Trophoblast cell (in vitro differentiated cells and primary cell): ENCODE measurements at regions not wholly inside any gene's neighbourhood (a gene's known extent, or its start where the extent isn't known, plus 50 kb on each side); places are given as distances from the start of the nearest gene placed in this dataset.

ENCODE experiments used
- DNase-seq, 2 donors: peaks; one replicate each; pipeline ENCODE4 v3.0.0-alpha.2; 2016
- H2AFZ ChIP-seq: 2 replicates; pipeline ENCODE4 v1.6.1; 2013; ENCODE audit warnings: low read length, moderate library complexity, mild to moderate bottlenecking; ENCODE audit not compliant: insufficient read depth, poor library complexity
- H2AK5ac ChIP-seq: 2 replicates; pipeline ENCODE4 v1.6.1; 2013; ENCODE audit warnings: mild to moderate bottlenecking, low read length
- H2BK120ac ChIP-seq: 2 replicates; pipeline ENCODE4 v1.6.1; 2013; ENCODE audit warnings: low read length, mild to moderate bottlenecking, moderate library complexity; ENCODE audit not compliant: insufficient read depth, poor library complexity
- H2BK12ac ChIP-seq: 2 replicates; pipeline ENCODE4 v1.6.1; 2013; ENCODE audit warnings: mild to moderate bottlenecking, low read length, moderate library complexity
- H2BK5ac ChIP-seq: 2 replicates; pipeline ENCODE4 v1.6.1; 2013; ENCODE audit warnings: low read length, low read depth, moderate library complexity, mild to moderate bottlenecking; ENCODE audit not compliant: poor library complexity
- H3K14ac ChIP-seq: 2 replicates; pipeline ENCODE4 v1.6.1; 2013; ENCODE audit warnings: mild to moderate bottlenecking, low read length
- H3K18ac ChIP-seq: 2 replicates; pipeline ENCODE4 v1.6.1; 2013; ENCODE audit warnings: mild to moderate bottlenecking, low read length
- H3K23ac ChIP-seq: 2 replicates; pipeline ENCODE4 v1.6.1; 2013; ENCODE audit warnings: low read length
- H3K27ac ChIP-seq: 2 replicates; pipeline ENCODE4 v1.5.1; 2013; ENCODE audit warnings: low read depth, mild to moderate bottlenecking, inconsistent platforms, low read length, moderate library complexity
- H3K27me3 ChIP-seq: 2 replicates; pipeline ENCODE4 v1.6.1; 2013; ENCODE audit warnings: inconsistent platforms, mild to moderate bottlenecking, low read length, moderate library complexity; ENCODE audit not compliant: insufficient read depth
- H3K36me3 ChIP-seq, 2 experiments: 1 replicate in 1 of 2; 2 replicates in 1 of 2; pipeline ENCODE4 v1.6.1; 2013; ENCODE audit warnings: low read length in 2 of 2, mild to moderate bottlenecking in 2 of 2, moderate library complexity in 1 of 2; ENCODE audit not compliant: insufficient read depth in 2 of 2, control insufficient read depth in 1 of 2
- H3K4ac ChIP-seq: 2 replicates; pipeline ENCODE4 v1.6.1; 2013; ENCODE audit warnings: low read depth, mild to moderate bottlenecking, low read length, moderate library complexity
- H3K4me1 ChIP-seq, 2 experiments: 1 replicate in 1 of 2; 2 replicates in 1 of 2; pipeline ENCODE4 v1.6.1; 2013; ENCODE audit warnings: low read length in 2 of 2, mild to moderate bottlenecking in 2 of 2, moderate library complexity in 1 of 2; ENCODE audit not compliant: insufficient read depth in 2 of 2, control insufficient read depth in 1 of 2
- H3K4me2 ChIP-seq: 2 replicates; pipeline ENCODE4 v1.6.1; 2013; ENCODE audit warnings: inconsistent platforms, mild to moderate bottlenecking, low read length, moderate library complexity
- H3K4me3 ChIP-seq: 2 replicates; pipeline ENCODE4 v1.5.1; 2013; ENCODE audit warnings: mild to moderate bottlenecking, low read depth, low read length, inconsistent platforms
- H3K79me1 ChIP-seq: one replicate; pipeline ENCODE4 v1.6.1; 2013; ENCODE audit warnings: low read length
- H3K79me2 ChIP-seq: 2 replicates; pipeline ENCODE4 v1.6.1; 2013; ENCODE audit warnings: low read length, mild to moderate bottlenecking; ENCODE audit not compliant: control insufficient read depth, insufficient read depth, poor library complexity
- H3K9ac ChIP-seq: 2 replicates; pipeline ENCODE4 v1.6.1; 2013; ENCODE audit warnings: mild to moderate bottlenecking, low read length
- H3K9me3 ChIP-seq: 2 replicates; pipeline ENCODE4 v1.6.1; 2013; ENCODE audit warnings: low read depth, mild to moderate bottlenecking, control low read depth, inconsistent platforms, low read length; ENCODE audit not compliant: insufficient read depth
- H4K12ac ChIP-seq: 2 replicates; pipeline ENCODE4 v1.6.1; 2013; ENCODE audit warnings: low read depth, mild to moderate bottlenecking, low read length, moderate library complexity
- H4K8ac ChIP-seq: 2 replicates; pipeline ENCODE4 v1.6.1; 2013; ENCODE audit warnings: low read depth, mild to moderate bottlenecking, low read length, moderate library complexity
- H4K91ac ChIP-seq: one replicate; pipeline ENCODE4 v1.6.1; 2013; ENCODE audit warnings: low read depth, mild to moderate bottlenecking, low read length, moderate library complexity
- WGBS: extraction: QIAGEN DNeasy Blood & Tissue Kit; methylation state at CpG from one replicate; pipeline ENCODE4 v1.1.7; 2013; ENCODE audit warnings: missing lambda C conversion rate; ENCODE audit not compliant: insufficient read length, insufficient coverage; ENCODE audit errors: extremely low coverage; 5-methylcytosine and 5-hydroxymethylcytosine counted together

- Histone ChIP-seq H3K79me2 (no peaks in the 10 kb centered on the region), H3K9me3 (no peaks in the 10 kb centered on the region), H3K4me1 (no peaks in the 10 kb centered on the region), H3K79me1 (no peaks in the 10 kb centered on the region), H3K18ac (no peak overlapping the region), H4K8ac (no peak overlapping the region), H3K4me3 (no peak overlapping the region), H2AK5ac (no peak overlapping the region), H2BK12ac (no peak overlapping the region), H3K9ac (no peak overlapping the region), H4K91ac (no peak overlapping the region), H3K27ac (no peak overlapping the region), H3K36me3 (no peaks in the 10 kb centered on the region), H3K23ac (no peak overlapping the region), H2BK120ac (no peak overlapping the region), H2AFZ (no peak overlapping the region), H3K4me2 (no peak overlapping the region), H4K12ac (no peak overlapping the region), H3K4ac (no peak overlapping the region), H3K14ac (no peak overlapping the region), H2BK5ac (no peak overlapping the region), H3K27me3 (no peaks in the 10 kb centered on the region)
- no CpG with 5 or more reads among the region's 1 CpG for WGBS
- DNase-seq, result no peak
Observed at GRCh38 chr1:219083631-219084030, 90.0 kb upstream of the LYPLAL1 start.

GRCh38 chr1:219085082-219085481 lies 88.6 kb upstream of the LYPLAL1 start:
- Histone ChIP-seq H4K12ac (no peak overlapping the region), H3K18ac (no peak overlapping the region), H3K14ac (no peak overlapping the region), H2BK5ac (no peak overlapping the region), H2BK120ac (no peak overlapping the region), H2BK12ac (no peak overlapping the region), H3K23ac (no peak overlapping the region), H4K8ac (no peak overlapping the region), H3K4me3 (no peak overlapping the region), H3K9ac (no peak overlapping the region), H3K9me3 (peaks cover 2% of the 10 kb centered on the region), H3K27ac (no peak overlapping the region), H3K4ac (no peak overlapping the region), H3K79me2 (no peaks in the 10 kb centered on the region), H3K4me1 (no peaks in the 10 kb centered on the region), H3K36me3 (no peaks in the 10 kb centered on the region), H2AK5ac (no peak overlapping the region), H2AFZ (no peak overlapping the region), H3K27me3 (no peaks in the 10 kb centered on the region), H3K79me1 (no peaks in the 10 kb centered on the region), H3K4me2 (no peak overlapping the region), H4K91ac (no peak overlapping the region)
- DNase-seq, result no peak
- whole genome bisulfite sequencing, result no CpG with 5 or more reads among the region's 3 CpGs

- no peaks in the 10 kb centered on the region for H3K79me2 ChIP-seq
- H4K8ac ChIP-seq, result no peak overlapping the region
- H3K4me3 ChIP-seq, result no peak overlapping the region
- H3K4ac ChIP-seq, result no peak overlapping the region
- H2BK12ac ChIP-seq, result no peak overlapping the region
- H3K36me3 ChIP-seq, result no peaks in the 10 kb centered on the region
- no peak overlapping the region for H3K23ac ChIP-seq
- H2BK5ac ChIP-seq, result no peak overlapping the region
- no peak overlapping the region for H3K4me2 ChIP-seq
- H3K27ac ChIP-seq, result no peak overlapping the region
- no peak overlapping the region for H3K14ac ChIP-seq
- H3K27me3 ChIP-seq, result no peaks in the 10 kb centered on the region
- no peaks in the 10 kb centered on the region for H3K79me1 ChIP-seq
- DNase-seq, result no peak
- no peak overlapping the region for H4K12ac ChIP-seq
- H2BK120ac ChIP-seq, result no peak overlapping the region
- no peak overlapping the region for H2AK5ac ChIP-seq
- H3K4me1 ChIP-seq, result no peaks in the 10 kb centered on the region
- no peak overlapping the region for H4K91ac ChIP-seq
- peaks cover 2% of the 10 kb centered on the region for H3K9me3 ChIP-seq
- no peak overlapping the region for H3K9ac ChIP-seq
- H3K18ac ChIP-seq, result no peak overlapping the region
- no peak overlapping the region for H2AFZ ChIP-seq
- WGBS, result no CpG with 5 or more reads among the region's 1 CpG
Observed at GRCh38 chr1:219085988-219086387, 87.7 kb upstream of the LYPLAL1 start.

- no CpG with 5 or more reads among the region's 1 CpG for WGBS
Observed at GRCh38 chr1:219086956-219087469, 86.7 kb upstream of the LYPLAL1 start.

More at GRCh38 chr1:219086956-219087469, 86.7 kb upstream of the LYPLAL1 start:
- H3K14ac ChIP-seq, result no peak overlapping the region
- H2AFZ ChIP-seq, result no peak overlapping the region
- H3K4ac ChIP-seq, result no peak overlapping the region
- H3K9me3 ChIP-seq, result peaks cover 2% of the 10 kb centered on the region
- H3K4me1 ChIP-seq, result no peaks in the 10 kb centered on the region
- DNase-seq, result no peak
- H3K27ac ChIP-seq, result no peak overlapping the region
- H2BK5ac ChIP-seq, result no peak overlapping the region
- H2BK120ac ChIP-seq, result no peak overlapping the region
- no peak overlapping the region for H3K4me3 ChIP-seq
- H3K18ac ChIP-seq, result no peak overlapping the region
- no peak overlapping the region for H4K12ac ChIP-seq
- no peak overlapping the region for H2BK12ac ChIP-seq
- H3K4me2 ChIP-seq, result no peak overlapping the region
- no peaks in the 10 kb centered on the region for H3K79me2 ChIP-seq
- no peak overlapping the region for H3K23ac ChIP-seq
- no peak overlapping the region for H2AK5ac ChIP-seq
- H3K27me3 ChIP-seq, result no peaks in the 10 kb centered on the region
- H3K9ac ChIP-seq, result no peak overlapping the region
- H3K36me3 ChIP-seq, result no peaks in the 10 kb centered on the region
- no peak overlapping the region for H4K91ac ChIP-seq
- H4K8ac ChIP-seq, result no peak overlapping the region
- H3K79me1 ChIP-seq, result no peaks in the 10 kb centered on the region
